IMR-90 (cell line): ENCODE measurements at regions not wholly inside any gene's neighbourhood (a gene's known extent, or its start where the extent isn't known, plus 50 kb on each side); places are given as distances from the start of the nearest gene placed in this dataset.

Experiments
- ATAC-seq: fragments of 200-7000 bp; cut with Tn5 transposase; 2 replicates; pipeline ENCODE4 v1.9.1; 2020; ENCODE audit warnings: low read depth, mild to moderate bottlenecking, moderate library complexity
- BruUV-seq: library from RNA; stranded (reverse); fragments of 400-500 nt; replicated peaks from 2 replicates; lab custom pipeline; 2021; lab: Mats Ljungman, UMichigan
- CTCF ChIA-PET: fragments of 300-600 bp; formaldehyde crosslinking; extraction: SDS; loops from one replicate; lab custom pipeline; 2021; ENCODE audit warnings: antibody characterized with exemption; lab: Yijun Ruan, JAX
- POLR2A ChIA-PET: fragments of 300-600 bp; sonication (Branson Sonifier 250); formaldehyde crosslinking; loops from one replicate; lab custom pipeline; 2022; ENCODE audit warnings: antibody characterized with exemption; ENCODE audit not compliant: unreplicated experiment; lab: Charles Lee
- DNase-seq: peaks from one replicate; pipeline ENCODE4 v3.0.0; 2013
- H2AFZ ChIP-seq: replicated peaks from 2 replicates; pipeline ENCODE3; 2013; ENCODE audit warnings: low read length, mild to moderate bottlenecking; ENCODE audit not compliant: poor library complexity
- H2AK5ac ChIP-seq: 2 replicates; pipeline ENCODE4 v1.6.1; 2013; ENCODE audit warnings: low read depth, low read length, inconsistent platforms
- H2AK9ac ChIP-seq: replicated peaks from 2 replicates; pipeline ENCODE3; 2013; ENCODE audit warnings: mild to moderate bottlenecking, low read depth, low read length, moderate library complexity; ENCODE audit not compliant: poor library complexity
- H2BK120ac ChIP-seq: 2 replicates; pipeline ENCODE4 v1.6.1; 2013; ENCODE audit warnings: low read depth, low read length, inconsistent platforms
- H2BK15ac ChIP-seq: 3 replicates; pipeline ENCODE4 v1.6.1; 2013; ENCODE audit warnings: low read depth, low read length, inconsistent platforms
- H2BK20ac ChIP-seq: 2 replicates; pipeline ENCODE4 v1.6.1; 2013; ENCODE audit warnings: low read depth, mild to moderate bottlenecking, inconsistent platforms, low read length, moderate library complexity
- H2BK5ac ChIP-seq: 2 replicates; pipeline ENCODE4 v1.6.1; 2013; ENCODE audit warnings: mild to moderate bottlenecking, low read depth, low read length, inconsistent platforms; ENCODE audit not compliant: poor library complexity, severe bottlenecking
- H3K14ac ChIP-seq: replicated peaks from 2 replicates; pipeline ENCODE4 v1.6.1; 2013; ENCODE audit warnings: low read depth, low read length, inconsistent platforms
- H3K18ac ChIP-seq: 2 replicates; pipeline ENCODE4 v1.6.1; 2013; ENCODE audit warnings: low read depth, low read length, control low read depth
- H3K23ac ChIP-seq: 2 replicates; pipeline ENCODE4 v1.6.1; 2013; ENCODE audit warnings: low read depth, low read length, inconsistent platforms
- H3K27ac ChIP-seq: 2 replicates; pipeline ENCODE4 v1.5.1; 2013; ENCODE audit warnings: mild to moderate bottlenecking, control low read depth, low read length; ENCODE audit not compliant: insufficient read depth
- H3K27me3 ChIP-seq: 2 replicates; pipeline ENCODE4 v1.6.1; 2013; ENCODE audit warnings: low read length; ENCODE audit not compliant: control insufficient read depth, insufficient read depth
- H3K36me3 ChIP-seq: 2 replicates; pipeline ENCODE4 v1.6.1; 2013; ENCODE audit warnings: low read length, mixed read lengths; ENCODE audit not compliant: control insufficient read depth, insufficient read depth
- H3K4ac ChIP-seq: 2 replicates; pipeline ENCODE4 v1.6.1; 2013; ENCODE audit warnings: low read depth, low read length, inconsistent platforms
- H3K4me1 ChIP-seq: 2 replicates; pipeline ENCODE4 v1.6.1; 2013; ENCODE audit warnings: low read length, mixed read lengths; ENCODE audit not compliant: control insufficient read depth, insufficient read depth
- H3K4me2 ChIP-seq: 2 replicates; pipeline ENCODE4 v1.6.1; 2013; ENCODE audit warnings: low read depth, mild to moderate bottlenecking, control low read depth, low read length, moderate library complexity
- H3K4me3 ChIP-seq: 2 replicates; pipeline ENCODE4 v1.5.1; 2013; ENCODE audit warnings: low read depth, mild to moderate bottlenecking, control low read depth, low read length, moderate library complexity; ENCODE audit not compliant: insufficient read depth
- H3K56ac ChIP-seq: 2 replicates; pipeline ENCODE4 v1.6.1; 2013; ENCODE audit warnings: low read length, inconsistent platforms; ENCODE audit not compliant: insufficient read depth; ENCODE audit errors: extremely low read depth
- H3K79me1 ChIP-seq, 2 experiments: 2 replicates each; pipeline ENCODE4 v1.6.1; 2013; ENCODE audit warnings: low read length in 2 of 2, inconsistent platforms in 1 of 2, low read depth in 1 of 2
- H3K9ac ChIP-seq: 2 replicates; pipeline ENCODE4 v1.6.1; 2013; ENCODE audit warnings: low read depth, low read length, control low read depth
- H3K9me1 ChIP-seq: 2 replicates; pipeline ENCODE4 v1.6.1; 2013; ENCODE audit warnings: low read length, inconsistent platforms; ENCODE audit not compliant: insufficient read depth
- H3K9me3 ChIP-seq: 2 replicates; pipeline ENCODE4 v1.6.1; 2013; ENCODE audit warnings: low read length; ENCODE audit not compliant: control insufficient read depth, insufficient read depth
- H4K20me1 ChIP-seq: 2 replicates; pipeline ENCODE4 v1.6.1; 2013; ENCODE audit warnings: low read length, inconsistent platforms; ENCODE audit not compliant: insufficient read depth
- H4K5ac ChIP-seq: 2 replicates; pipeline ENCODE4 v1.6.1; 2013; ENCODE audit warnings: mild to moderate bottlenecking, low read depth, low read length, control low read depth
- H4K8ac ChIP-seq, 2 experiments: 2 replicates each; pipeline ENCODE4 v1.6.1; 2013; ENCODE audit warnings: low read depth in 2 of 2, low read length in 2 of 2, control low read depth in 1 of 2, inconsistent platforms in 1 of 2
- H4K91ac ChIP-seq: 2 replicates; pipeline ENCODE4 v1.6.1; 2013; ENCODE audit warnings: low read depth, low read length, inconsistent platforms; ENCODE audit not compliant: insufficient read depth
- CEBPB ChIP-seq: IDR thresholded peaks from 2 replicates; pipeline ENCODE4 v1.6.1; 2012; ENCODE audit warnings: low read depth, low read length, improper control_type of control experiment
- FOS ChIP-seq: fragments of 150-350 bp; IDR thresholded peaks from 2 replicates; pipeline ENCODE4 v1.6.1; 2016; ENCODE audit warnings: low read depth, low read length
- MAZ ChIP-seq: IDR thresholded peaks from 2 replicates; pipeline ENCODE4 v1.6.1; 2012; ENCODE audit warnings: low read depth, mild to moderate bottlenecking, low read length, improper control_type of control experiment, moderate library complexity, borderline replicate concordance
- POLR2A ChIP-seq: IDR thresholded peaks from 2 replicates; pipeline ENCODE4 v1.6.1; 2012; ENCODE audit warnings: mild to moderate bottlenecking, low read depth, low read length
- WGBS, 2 experiments: methylation state at CpG; one replicate each; pipeline versions ENCODE4 v1.1.5 to v1.1.7; 2013; ENCODE audit warnings: missing lambda C conversion rate in 2 of 2; ENCODE audit not compliant: insufficient read length in 1 of 2; ENCODE audit errors: extremely low coverage in 2 of 2; 5-methylcytosine and 5-hydroxymethylcytosine counted together
- dilution Hi-C: fragments of 300-500 bp; cut with HindIII; formaldehyde crosslinking; loops from one replicate; pipeline ENCODE4 v1.14.3; 2018; ENCODE audit warnings: low sequenced_read_pairs; ENCODE audit not compliant: unreplicated experiment
- in situ Hi-C: fragments of 300-500 bp; cut with MboI; formaldehyde crosslinking; loops from 3 replicates; pipeline ENCODE4 v1.14.3; 2019; ENCODE audit warnings: low sequenced_read_pairs, inconsistent platforms, mixed read lengths
- intact Hi-C: fragments of 100-400 bp; cut with micrococcal nuclease; formaldehyde crosslinking; loops from 2 replicates; pipeline ENCODE4 v1.10.0; 2022

DNA sequence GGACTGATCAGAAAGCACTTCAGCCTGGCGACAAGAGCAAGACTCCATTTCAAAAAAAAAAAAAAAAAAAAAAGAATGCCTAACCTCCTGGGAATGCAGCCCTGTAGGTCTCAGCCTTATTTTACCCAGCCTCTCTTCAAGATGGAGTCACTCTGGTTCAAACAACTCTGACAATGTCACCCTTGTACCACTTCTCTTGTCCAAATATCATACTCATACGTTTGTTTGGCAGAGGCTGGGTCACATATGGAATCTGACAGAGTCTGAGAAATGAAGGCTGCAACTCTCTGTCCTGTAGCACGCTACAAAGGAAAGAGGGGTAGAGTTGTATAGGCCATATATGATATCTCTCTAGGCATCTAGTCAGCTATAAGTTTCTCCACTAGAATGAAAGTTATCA, 58.6 kb upstream of the GSAP start:
- no peak overlapping the region for H3K4me2 ChIP-seq
- H3K14ac ChIP-seq = no peak overlapping the region
- no peaks in the 10 kb centered on the region for H3K36me3 ChIP-seq
- intact Hi-C loops (no loop called here), in situ Hi-C loops (no loop called here), dilution Hi-C loops (no loop called here)
- no peak overlapping the region for H2AFZ ChIP-seq
- H3K56ac ChIP-seq = no peak overlapping the region
- H2BK20ac ChIP-seq = no peak overlapping the region
- no peak overlapping the region for H3K4me3 ChIP-seq
- H4K5ac ChIP-seq = no peak overlapping the region
- H3K9me3 ChIP-seq = no peaks in the 10 kb centered on the region
- H3K9me1 ChIP-seq = no peaks in the 10 kb centered on the region
- no peak overlapping the region for H3K23ac ChIP-seq
- no peaks in the 10 kb centered on the region for H3K27me3 ChIP-seq
- no TSS peak for BruUV-seq
- ATAC-seq (no peak), DNase-seq (no peak)
- WGBS, 2 experiments = no CpG with 5 or more reads among the region's 3 CpGs
- H3K79me1 ChIP-seq = no peaks in the 10 kb centered on the region
- no peak overlapping the region for H2BK5ac ChIP-seq
- H3K27ac ChIP-seq = no peak overlapping the region
- no peak overlapping the region for H2AK9ac ChIP-seq
- TF ChIP-seq POLR2A = no peak
- TF ChIP-seq MAZ = no peak
- no peak for TF ChIP-seq CEBPB
- TF ChIP-seq FOS = no peak
- H4K8ac ChIP-seq = no peak overlapping the region
- ChIA-PET POLR2A (no interaction called here), CTCF (no interaction called here)
- no peak overlapping the region for H4K91ac ChIP-seq
- 0 out of 2 replicates have a peak, but pooled peaks cover 2% of the 10 kb centered on the region for H3K4me1 ChIP-seq
- no peak overlapping the region for H3K18ac ChIP-seq
- no peak overlapping the region for H2BK120ac ChIP-seq
- no peak overlapping the region; the same call in 2 of the 3 replicates for H2BK15ac ChIP-seq
- no peak overlapping the region for H3K4ac ChIP-seq
- no peak overlapping the region for H2AK5ac ChIP-seq
- H4K20me1 ChIP-seq = no peaks in the 10 kb centered on the region
- no peak overlapping the region for H3K9ac ChIP-seq
